NCI-H1417 (cell line): ENCODE measurements at regions not wholly inside any gene's neighbourhood (a gene's known extent, or its start where the extent isn't known, plus 50 kb on each side); places are given as distances from the start of the nearest gene placed in this dataset.
"Not testable (repeated sequence)": the region's sequence is repeated elsewhere in the genome, so short reads cannot be mapped to it uniquely, and the experiment has no call there.

ENCODE experiments used
- DNase-seq, 3 experiments: peaks; one replicate each; lab custom pipeline; 2025; lab: John Stamatoyannopoulos, UW

- DNase-seq = no peak
Measured at GRCh38 chr5:164203581-164204225, 698.3 kb downstream of the MAT2B start.

- no peak for DNase-seq
Measured at GRCh38 chr5:164204338-164204946, 699.0 kb downstream of the MAT2B start.

- no peak for DNase-seq
Measured at GRCh38 chr5:164206196-164206595, 700.8 kb downstream of the MAT2B start.

GRCh38 chr5:164207646-164208045, 702.2 kb downstream of the MAT2B start:
- no peak for DNase-seq

- DNase-seq = no peak
Measured at GRCh38 chr5:164210491-164210890, 705.1 kb downstream of the MAT2B start.

GRCh38 chr5:164214698-164215097, 709.3 kb downstream of the MAT2B start:
- no peak for DNase-seq

GRCh38 chr5:164217464-164217863, 712.0 kb downstream of the MAT2B start:
- no peak for DNase-seq

GRCh38 chr5:164220522-164220921, 715.1 kb downstream of the MAT2B start:
- peak in 2 of 3 experiments; percentile 38 to 86 for DNase-seq

- no peak for DNase-seq
Measured at GRCh38 chr5:164224236-164224635, 718.8 kb downstream of the MAT2B start.

GRCh38 chr5:164224772-164225171, 719.4 kb downstream of the MAT2B start:
- no peak for DNase-seq

- no peak for DNase-seq
Measured at GRCh38 chr5:164230341-164230740, 724.9 kb downstream of the MAT2B start.

GRCh38 chr5:164233791-164234190, 728.4 kb downstream of the MAT2B start:
- no peak for DNase-seq

- no peak for DNase-seq
Measured at GRCh38 chr5:164234321-164234720, 728.9 kb downstream of the MAT2B start.

GRCh38 chr5:164235300-164235891, 730.0 kb downstream of the MAT2B start:
- no peak for DNase-seq

GRCh38 chr5:164237486-164237885, 732.1 kb downstream of the MAT2B start:
- DNase-seq = no peak

- DNase-seq = not testable (repeated sequence)
Measured at GRCh38 chr5:164251781-164252180, 746.4 kb downstream of the MAT2B start.

- no peak for DNase-seq
Measured at GRCh38 chr5:164253764-164254163, 748.3 kb downstream of the MAT2B start.

GRCh38 chr5:164255598-164256213, 750.3 kb downstream of the MAT2B start:
- DNase-seq = no peak

- DNase-seq = no peak
Measured at GRCh38 chr5:164256351-164256750, 750.9 kb downstream of the MAT2B start.

GRCh38 chr5:164256954-164257353, 751.5 kb downstream of the MAT2B start:
- DNase-seq = no peak

GRCh38 chr5:164265566-164265965, 760.1 kb downstream of the MAT2B start:
- no peak for DNase-seq

- DNase-seq = no peak
Measured at GRCh38 chr5:164266571-164266970, 761.2 kb downstream of the MAT2B start.

GRCh38 chr5:164277720-164278119, 772.3 kb downstream of the MAT2B start:
- DNase-seq = no peak
